COR-L47 (cell line): ENCODE measurements at regions not wholly inside any gene's neighbourhood (a gene's known extent, or its start where the extent isn't known, plus 50 kb on each side); places are given as distances from the start of the nearest gene placed in this dataset.
"Not testable (repeated sequence)": the region's sequence is repeated elsewhere in the genome, so short reads cannot be mapped to it uniquely, and the experiment has no call there.

Source experiments
- DNase-seq: peaks from one replicate; lab custom pipeline; 2025; lab: John Stamatoyannopoulos, UW

GRCh38 chr9:90061187-90061586 is 456.4 kb downstream of the GADD45G start:
- no peak for DNase-seq

- no peak for DNase-seq
Measured at GRCh38 chr9:90062982-90063381, 458.2 kb downstream of the GADD45G start.

DNA sequence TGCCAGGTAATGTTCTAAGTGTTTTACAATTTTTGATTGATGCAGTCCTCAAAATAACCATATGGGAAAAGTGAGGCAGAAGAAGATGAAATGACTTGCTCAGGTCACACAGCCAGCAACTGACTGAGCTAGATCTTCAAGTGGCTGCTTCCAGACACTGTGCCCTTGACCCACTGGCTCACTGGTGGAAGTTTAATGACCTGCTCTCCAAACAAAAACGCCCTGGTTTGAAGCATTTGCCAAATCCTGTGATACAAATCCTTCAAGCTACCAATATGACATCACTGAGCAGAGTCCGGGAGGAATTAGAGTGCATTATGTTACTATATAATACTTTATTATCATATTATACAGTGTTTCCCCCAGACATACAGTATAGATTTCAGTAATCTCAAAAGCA is 459.4 kb downstream of the GADD45G start:
- no peak for DNase-seq

DNA sequence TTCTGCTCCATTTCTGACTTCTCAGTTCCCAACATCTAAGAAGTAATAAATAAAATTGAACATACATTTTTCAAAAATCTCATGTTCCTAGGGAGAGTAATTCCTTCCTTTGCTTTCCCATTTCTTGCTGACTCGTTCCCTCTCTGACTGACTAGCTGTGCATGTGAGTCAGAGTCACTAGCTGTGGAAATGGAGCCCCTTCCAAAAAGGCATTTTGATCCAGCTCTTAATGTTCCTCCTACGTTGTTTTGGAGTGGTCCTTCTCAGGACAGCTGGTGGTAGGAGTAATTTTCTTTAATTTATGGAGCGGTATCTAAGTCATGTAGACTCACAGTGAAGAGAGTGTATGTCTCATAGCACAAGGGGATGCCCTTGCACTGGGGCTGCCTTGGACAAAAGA is 460.2 kb downstream of the GADD45G start:
- DNase-seq, result no peak

- no peak for DNase-seq
Measured at GRCh38 chr9:90065851-90066250, 461.0 kb downstream of the GADD45G start.

DNA sequence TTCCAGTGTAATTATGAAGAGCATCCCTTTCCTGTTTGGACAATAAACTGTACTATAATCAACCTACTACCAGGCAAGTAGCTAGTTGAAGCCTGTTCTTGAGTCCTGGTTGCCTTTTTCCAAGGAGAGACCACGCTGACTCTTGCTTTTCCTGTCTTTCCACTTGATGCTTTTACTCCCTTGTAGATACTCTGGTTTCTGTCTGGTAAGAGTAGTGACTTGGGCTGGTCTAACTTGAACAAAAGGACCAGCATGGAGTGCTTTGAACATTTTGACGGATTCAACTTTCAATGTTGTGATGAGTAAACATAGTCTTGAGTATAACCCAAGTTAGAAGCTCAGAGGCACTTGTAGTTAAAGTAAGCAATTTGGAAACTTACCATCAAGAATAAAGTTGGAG is 464.3 kb downstream of the GADD45G start:
- DNase-seq, result no peak

DNA sequence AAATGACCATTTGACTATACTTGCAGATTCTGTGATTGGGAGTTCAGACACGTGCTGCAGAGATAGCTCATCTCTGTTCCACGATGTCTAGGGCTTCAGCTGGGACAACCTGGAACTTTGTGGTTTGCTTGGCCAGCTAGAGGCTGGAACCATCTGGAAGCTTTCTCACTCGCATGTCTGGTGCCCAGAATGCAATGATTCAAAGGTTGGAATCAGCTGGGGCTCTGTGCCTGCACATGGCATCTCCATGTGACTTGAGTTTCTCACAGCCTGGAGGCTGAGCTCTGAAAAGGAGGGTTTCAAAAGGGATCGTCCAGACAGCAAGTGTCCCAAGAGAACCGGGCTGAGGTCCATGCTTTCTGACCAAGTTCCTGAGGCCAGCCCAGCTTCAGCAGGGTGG is 465.2 kb downstream of the GADD45G start:
- DNase-seq, result no peak

GRCh38 chr9:90070469-90070868 is 465.7 kb downstream of the GADD45G start:
- DNase-seq, result no peak

DNA sequence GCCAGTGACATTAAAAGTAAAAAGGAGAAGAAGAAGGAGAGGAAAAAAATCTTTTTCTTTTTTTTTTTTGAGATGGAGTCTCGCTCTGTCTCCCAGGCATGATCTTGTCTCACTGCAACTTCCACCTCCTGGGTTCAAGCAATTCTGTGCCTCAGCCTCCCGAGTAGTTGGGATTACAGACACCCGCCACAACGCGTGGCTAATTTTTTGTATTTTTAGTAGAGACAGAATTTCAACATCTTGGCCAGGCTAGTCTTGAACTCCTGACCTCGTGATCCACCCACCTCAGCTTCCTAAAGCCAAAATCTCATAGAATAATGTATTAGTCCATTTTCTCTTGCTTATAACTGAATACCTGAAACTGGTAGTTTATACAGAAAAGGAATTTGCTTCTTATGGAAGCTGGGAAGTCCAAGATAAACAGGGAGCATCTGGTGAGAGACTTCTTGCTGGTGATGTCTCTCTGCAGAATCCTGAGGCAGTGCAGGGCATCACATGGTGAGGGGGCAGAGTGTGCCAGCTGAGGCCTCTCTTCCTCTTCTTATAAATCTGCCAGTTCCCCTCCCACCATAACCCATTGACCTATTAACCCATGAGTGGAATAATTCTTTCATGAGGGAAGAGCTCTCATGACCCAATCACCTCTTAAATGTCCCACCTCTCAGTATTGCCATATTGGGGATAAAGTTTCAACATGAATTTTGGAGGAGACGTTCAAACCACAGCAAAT is 466.3 kb downstream of the GADD45G start:
- no peak for DNase-seq

DNA sequence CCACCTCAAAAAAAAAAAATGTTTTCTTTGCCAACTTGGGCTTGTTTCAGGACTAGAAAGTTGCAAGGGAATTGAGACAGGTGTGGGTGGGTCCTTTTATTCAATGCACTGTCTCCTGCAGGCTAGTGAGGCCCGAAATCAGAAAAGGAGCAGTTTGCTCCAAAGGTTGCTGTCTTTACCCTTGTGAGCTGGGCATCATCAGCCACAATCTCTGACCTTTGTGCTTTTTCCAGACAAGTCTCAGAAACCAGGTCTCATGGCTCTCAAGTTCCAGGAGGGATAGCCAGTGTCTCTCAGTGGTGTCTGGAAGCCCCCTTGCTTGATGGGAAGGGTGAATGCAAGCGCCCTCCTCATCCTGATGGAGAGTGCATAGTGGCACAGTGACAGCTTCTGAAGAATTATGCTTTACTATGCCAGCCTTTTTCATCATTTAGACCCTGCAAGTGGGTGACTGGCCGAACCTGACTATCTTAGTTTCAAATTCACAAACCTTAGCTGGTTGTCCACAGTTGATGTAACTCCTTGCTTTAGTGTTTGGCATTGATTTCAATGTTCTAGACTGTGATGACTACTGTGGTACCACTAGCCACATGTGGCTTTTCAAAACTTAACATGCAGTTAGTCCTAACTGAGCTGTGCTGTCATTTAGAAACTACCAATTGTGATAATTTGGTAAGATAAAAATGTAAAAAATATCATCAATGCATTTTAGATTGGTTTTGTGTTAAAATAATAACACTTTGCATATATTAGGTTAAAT is 468.6 kb downstream of the GADD45G start:
- no peak for DNase-seq

DNA sequence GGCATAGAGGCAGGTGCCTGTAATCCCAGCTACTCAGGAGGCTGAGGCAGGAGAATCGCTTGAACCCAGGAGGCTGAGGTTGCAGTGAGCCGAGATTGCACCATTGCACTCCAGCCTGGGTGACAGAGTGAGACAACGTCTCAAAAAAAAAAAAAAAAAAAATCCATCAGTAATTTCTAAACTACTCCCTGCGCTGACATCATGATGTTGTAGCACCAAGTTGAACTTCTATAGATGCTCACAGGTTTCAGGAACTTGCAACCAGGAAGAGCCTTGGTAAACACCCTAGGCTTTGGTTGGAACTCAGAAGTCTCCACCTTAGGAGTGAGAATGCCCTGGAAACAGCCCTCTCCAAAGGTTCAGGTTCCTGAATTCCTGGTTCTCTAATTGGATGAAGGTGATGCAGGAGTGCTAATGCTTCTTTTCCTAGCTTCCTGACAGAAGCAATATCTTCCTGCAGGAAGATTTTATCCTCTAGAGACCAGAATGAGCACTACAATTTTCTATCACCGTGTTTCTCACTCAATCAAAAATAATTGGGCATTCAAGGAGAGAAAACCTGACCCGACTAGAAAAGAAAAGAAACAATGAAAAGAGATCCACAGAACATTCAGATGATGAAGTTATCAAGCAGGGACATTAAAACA is 469.6 kb downstream of the GADD45G start:
- DNase-seq, result no peak

DNA sequence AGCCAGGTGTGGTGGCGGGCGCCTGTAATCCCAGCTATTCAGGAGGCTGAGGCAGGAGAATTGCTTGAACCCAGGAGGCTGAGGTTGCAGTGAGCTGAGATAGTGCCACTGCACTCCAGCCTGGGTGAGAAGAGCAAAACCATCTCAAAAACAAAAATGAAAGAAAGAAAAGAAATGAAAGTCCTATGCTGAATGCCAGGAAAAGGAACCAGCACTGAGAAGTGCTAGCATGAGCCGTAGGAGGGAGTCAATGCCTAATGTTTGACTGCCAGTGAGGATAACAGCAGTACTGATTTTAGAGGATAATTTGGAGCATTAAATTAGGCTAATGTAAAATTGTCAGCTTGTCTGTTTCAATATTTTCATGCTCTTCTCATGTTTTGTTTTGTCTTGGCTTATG is 472.8 kb downstream of the GADD45G start:
- DNase-seq, result not testable (repeated sequence)

DNA sequence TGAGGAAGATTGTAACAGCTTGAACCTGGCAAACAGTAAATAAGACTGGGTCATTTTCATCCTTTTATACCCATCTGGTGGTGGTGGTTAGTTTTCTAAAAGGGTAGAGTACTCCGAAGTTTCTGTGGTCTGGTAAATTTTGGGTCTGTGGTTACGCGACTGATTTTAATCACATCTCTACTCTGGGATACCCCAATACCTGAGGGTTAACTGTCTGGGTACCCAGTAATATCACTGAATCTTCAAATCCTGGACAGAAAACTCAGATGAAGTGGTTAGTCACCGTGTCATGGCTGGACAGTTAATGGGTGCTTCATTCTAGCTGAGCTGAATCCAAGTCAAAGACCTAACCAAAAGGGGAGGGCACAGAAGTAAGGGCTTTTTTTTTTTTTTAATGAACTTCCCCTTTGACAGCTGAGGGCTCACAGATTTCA is 474.2 kb downstream of the GADD45G start:
- DNase-seq, result no peak

GRCh38 chr9:90085633-90086032 is 480.8 kb downstream of the GADD45G start:
- DNase-seq, result no peak

GRCh38 chr9:90086101-90086511 is 481.3 kb downstream of the GADD45G start:
- DNase-seq, result no peak

- DNase-seq, result no peak
Measured at GRCh38 chr9:90088434-90088833, 483.6 kb downstream of the GADD45G start.

DNA sequence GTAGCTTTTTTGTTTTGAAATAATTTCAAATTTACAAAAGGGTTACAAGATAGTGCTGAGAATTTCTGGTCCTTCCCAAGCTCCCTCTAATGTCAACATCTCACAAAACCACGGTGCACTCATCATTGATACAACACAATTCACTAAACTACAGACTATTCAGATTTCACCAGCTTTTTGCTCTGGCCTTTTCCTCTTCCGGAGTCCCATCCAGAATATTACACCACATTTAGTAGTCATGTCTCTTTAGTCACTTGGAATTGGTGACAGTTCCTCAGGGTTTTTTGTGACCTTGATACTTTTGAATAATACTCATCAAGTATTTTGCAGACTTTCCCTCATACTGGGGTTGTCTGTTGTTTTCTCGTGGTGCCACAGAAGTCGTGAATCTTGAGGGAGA is 484.0 kb downstream of the GADD45G start:
- DNase-seq, result no peak

DNA sequence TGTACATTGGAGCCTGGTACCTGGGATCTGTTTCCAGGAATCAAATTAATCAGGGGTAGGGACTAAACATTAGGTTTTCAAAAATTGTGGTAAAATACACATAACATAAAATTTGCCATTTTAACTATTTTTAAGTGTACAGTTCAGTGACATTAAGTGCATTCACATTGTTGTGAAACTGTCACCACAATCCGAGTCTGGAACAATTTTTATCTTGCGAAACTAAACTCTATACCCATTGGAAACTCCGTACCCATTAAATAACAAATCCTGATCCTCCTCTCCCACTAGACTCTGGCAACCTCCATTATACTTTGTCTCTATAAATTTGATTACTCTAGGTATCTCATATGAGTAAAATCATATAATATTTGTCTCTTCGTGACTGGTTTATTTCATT is 486.2 kb downstream of the GADD45G start:
- no peak for DNase-seq

- no peak for DNase-seq
Measured at GRCh38 chr9:90092508-90092907, 487.7 kb downstream of the GADD45G start.

DNA sequence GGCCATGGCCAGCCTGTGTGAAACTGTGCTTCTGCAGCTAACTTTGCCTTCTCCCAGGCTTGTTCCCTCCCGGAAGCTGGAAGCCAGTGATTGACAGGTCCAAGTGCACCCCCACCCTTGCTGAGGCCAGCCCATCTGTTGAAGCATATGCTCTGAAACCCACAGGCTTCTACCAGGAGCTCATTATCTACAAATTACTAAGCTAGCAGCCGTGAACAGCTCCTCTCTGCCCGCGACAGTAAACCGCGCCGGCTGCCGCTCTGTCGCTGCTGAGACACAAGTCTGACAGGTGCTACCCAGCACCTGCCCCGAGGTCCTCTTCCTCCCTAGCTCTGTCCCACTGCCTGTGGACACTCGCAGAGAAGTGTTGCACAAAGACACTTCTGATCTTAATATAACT is 490.9 kb downstream of the GADD45G start:
- peak; percentile 94 for DNase-seq

DNA sequence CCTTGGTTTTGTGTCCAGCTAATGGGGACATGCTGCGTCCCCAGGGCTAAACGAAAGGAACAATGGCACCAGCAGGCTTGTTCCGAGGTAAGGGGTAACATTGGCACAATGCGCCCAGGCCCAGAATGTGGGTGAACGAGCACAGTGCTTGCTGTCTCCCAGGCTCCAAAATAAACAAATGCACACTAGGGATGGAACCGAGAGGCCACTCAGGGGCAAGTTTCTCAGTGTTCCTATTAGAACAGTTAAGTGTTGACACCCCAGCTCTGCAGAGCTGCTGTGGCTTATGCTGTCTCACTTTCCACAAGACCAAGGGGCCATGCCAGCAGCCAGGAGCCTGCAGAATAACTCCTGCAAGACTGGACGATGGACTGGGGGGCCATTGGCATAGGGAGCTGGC is 492.4 kb downstream of the GADD45G start:
- DNase-seq, result no peak

GRCh38 chr9:90098408-90098807 is 493.6 kb downstream of the GADD45G start:
- no peak for DNase-seq
